H1 (cell line): ENCODE measurements at regions not wholly inside any gene's neighbourhood (a gene's known extent, or its start where the extent isn't known, plus 50 kb on each side); places are given as distances from the start of the nearest gene placed in this dataset.

Experiments
- CTCF ChIP-seq, 3 experiments: IDR thresholded peaks; 1 replicate in 2 of 3; 2 replicates in 1 of 3; pipeline versions ENCODE4 v1.5.1 to v1.6.1; 2011; ENCODE audit warnings: low read length in 3 of 3, mild to moderate bottlenecking in 3 of 3, inconsistent platforms in 2 of 3, low read depth in 1 of 3, moderate library complexity in 1 of 3; ENCODE audit not compliant: insufficient read depth in 1 of 3; ENCODE audit errors: control extremely low read depth in 1 of 3
- POLR2AphosphoS5 ChIP-seq: IDR thresholded peaks from 2 replicates; pipeline ENCODE4 v1.6.1; 2011; ENCODE audit warnings: low read depth, low read length
- SP1 ChIP-seq: IDR thresholded peaks from 2 replicates; pipeline ENCODE4 v1.6.1; 2011; ENCODE audit warnings: low read depth, low read length
- SP2 ChIP-seq: IDR thresholded peaks from 2 replicates; pipeline ENCODE4 v1.6.1; 2012; ENCODE audit warnings: mild to moderate bottlenecking, low read length, inconsistent platforms

- TF ChIP-seq CTCF (IDR thresholded peaks at IDR 0.05; ENCODE audit: control extremely low read depth in 1 of 3, insufficient read depth in 1 of 3, low read depth in 1 of 3, low read length in 3 of 3) (no peak), SP2 (no peak), POLR2AphosphoS5 (no peak), SP1 (no peak)
These were observed 681.1 kb downstream of the LTN1 start for GRCh38 chr21:28311411-28312190.
